HepG2 (cell line): ENCODE measurements at regions not wholly inside any gene's neighbourhood (a gene's known extent, or its start where the extent isn't known, plus 50 kb on each side); places are given as distances from the start of the nearest gene placed in this dataset.

Source experiments
- ATAC-seq: fragments of 200-7000 bp; cut with Tn5 transposase; 3 replicates; pipeline ENCODE4 v1.9.1; 2020; ENCODE audit warnings: mild to moderate bottlenecking, moderate library complexity
- BruUV-seq: library from RNA; stranded (reverse); fragments of 400-500 nt; replicated peaks from 2 replicates; lab custom pipeline; 2021; lab: Mats Ljungman, UMichigan
- CTCF ChIA-PET: fragments of 300-600 bp; formaldehyde crosslinking; extraction: SDS; loops from one replicate; lab custom pipeline; 2021; ENCODE audit warnings: low total read pairs, inconsistent platforms, low intra/inter-chr PET ratio; lab: Yijun Ruan, JAX
- POLR2A ChIA-PET: fragments of 350-600 bp; sonication (Branson Sonifier 250); formaldehyde crosslinking; loops from one replicate; lab custom pipeline; 2020; ENCODE audit warnings: antibody characterized with exemption, inconsistent platforms; lab: Yijun Ruan, JAX
- DNase-seq: peaks from one replicate; pipeline ENCODE4 v3.0.0-alpha.2; 2015; ENCODE audit warnings: low spot score
- FAIRE-seq: peaks from 3 replicates; lab custom pipeline; 2011; peaks lifted over from hg19 to GRCh38; lab: Jason Lieb, UNC
- H2AFZ ChIP-seq: one replicate; pipeline ENCODE4 v1.6.1; 2011; ENCODE audit warnings: low read length, inconsistent platforms
- H3K27ac ChIP-seq: fragments of 300-600 bp; 3 replicates; pipeline ENCODE4 v1.8.0; 2011; ENCODE audit warnings: mixed run types, mild to moderate bottlenecking, mixed read lengths, low read length, inconsistent platforms; ENCODE audit not compliant: insufficient read depth; ENCODE audit errors: extremely low read length
- H3K27me3 ChIP-seq, 2 experiments: fragments of 200-600 bp in 1 of 2; 2 replicates in 1 of 2; 3 replicates in 1 of 2; pipeline versions ENCODE4 v1.6.0 to v1.8.0; 2011; ENCODE audit warnings: low read length in 2 of 2, mild to moderate bottlenecking in 2 of 2, moderate library complexity in 2 of 2, inconsistent platforms in 1 of 2; ENCODE audit not compliant: insufficient read depth in 2 of 2, control insufficient read depth in 1 of 2
- H3K36me3 ChIP-seq, 2 experiments: fragments of 200-600 bp in 1 of 2; replicated peaks in 1 of 2; 2 replicates in 1 of 2; 3 replicates in 1 of 2; pipeline versions ENCODE4 v1.5.1 to v1.8.0; 2011; ENCODE audit warnings: low read length in 2 of 2, inconsistent platforms in 1 of 2; ENCODE audit not compliant: insufficient read depth in 2 of 2, control insufficient read depth in 1 of 2
- H3K4me1 ChIP-seq: 2 replicates; pipeline ENCODE4 v1.5.1; 2012; ENCODE audit warnings: low read length, inconsistent platforms; ENCODE audit not compliant: insufficient read depth
- H3K4me2 ChIP-seq: 2 replicates; pipeline ENCODE4 v1.6.0; 2011; ENCODE audit warnings: low read depth, low read length, inconsistent platforms
- H3K4me3 ChIP-seq, 3 experiments: fragments of 200-600 bp in 1 of 3; sonication (generic), shearing (Covaris generic) in 1 of 3; replicated peaks in 1 of 3; 2 replicates each; pipeline ENCODE4 v1.5.1; 2011 to 2016; ENCODE audit warnings: low read length in 3 of 3, inconsistent platforms in 2 of 3, low read depth in 2 of 3, mild to moderate bottlenecking in 2 of 3, control low read depth in 1 of 3, mixed read lengths in 1 of 3; ENCODE audit not compliant: insufficient read depth in 1 of 3
- H3K79me2 ChIP-seq: one replicate; pipeline ENCODE4 v1.6.1; 2011; ENCODE audit warnings: low read length, inconsistent platforms; ENCODE audit not compliant: insufficient read depth
- H3K9ac ChIP-seq: 2 replicates; pipeline ENCODE4 v1.6.0; 2011; ENCODE audit warnings: mild to moderate bottlenecking, low read depth, low read length, inconsistent platforms; ENCODE audit not compliant: insufficient read depth
- H3K9me3 ChIP-seq: 2 replicates; pipeline ENCODE4 v1.5.1; 2012; ENCODE audit warnings: mild to moderate bottlenecking, low read length
- H4K20me1 ChIP-seq: 2 replicates; pipeline ENCODE4 v1.6.0; 2011; ENCODE audit warnings: inconsistent platforms, mild to moderate bottlenecking, low read length, moderate library complexity; ENCODE audit not compliant: insufficient read depth
- BRCA1 ChIP-seq: sonication (generic); formaldehyde crosslinking; IDR thresholded peaks from 2 replicates; pipeline ENCODE4 v1.4.0; 2020; ENCODE audit warnings: missing genetic modification reagents
- CEBPG ChIP-seq: IDR thresholded peaks from 2 replicates; pipeline ENCODE4 v1.6.1; 2016
- GABPA ChIP-seq, 2 experiments: IDR thresholded peaks; 2 replicates each; pipeline ENCODE4 v1.6.1; 2011 to 2016; ENCODE audit warnings: low read depth in 2 of 2, low read length in 1 of 2, missing biosample characterization in 1 of 2, missing genetic modification characterization in 1 of 2
- GTF2F1 ChIP-seq: fragments of 150-350 bp; IDR thresholded peaks from 2 replicates; pipeline ENCODE4 v1.6.1; 2014; ENCODE audit warnings: low read length
- KLF9 ChIP-seq: IDR thresholded peaks from 2 replicates; pipeline ENCODE4 v1.6.1; 2016; ENCODE audit warnings: low read depth
- MAFF ChIP-seq: IDR thresholded peaks from 2 replicates; pipeline ENCODE4 v1.6.1; 2011; ENCODE audit warnings: low read depth, low read length, improper control_type of control experiment
- NFIB ChIP-seq: sonication (generic); formaldehyde crosslinking; IDR thresholded peaks from 2 replicates; pipeline ENCODE4 v1.9.0; 2021; ENCODE audit warnings: missing genetic modification reagents, mild to moderate bottlenecking, borderline replicate concordance
- PHF5A ChIP-seq: IDR thresholded peaks from one replicate; pipeline ENCODE4 v1.6.1; 2018; ENCODE audit warnings: low read depth, missing genetic modification reagents; ENCODE audit not compliant: unreplicated experiment
- SMARCC2 ChIP-seq: fragments of 450-650 bp; IDR thresholded peaks from 2 replicates; pipeline ENCODE4 v1.6.1; 2017; ENCODE audit warnings: antibody characterized with exemption, mild to moderate bottlenecking
- THYN1 ChIP-seq: sonication (generic); formaldehyde crosslinking; IDR thresholded peaks from 2 replicates; pipeline ENCODE4 v1.8.1; 2023; ENCODE audit warnings: low read depth, mild to moderate bottlenecking, moderate library complexity, missing genetic modification reagents, borderline replicate concordance
- YEATS4 ChIP-seq: sonication (generic); formaldehyde crosslinking; IDR thresholded peaks from 2 replicates; pipeline ENCODE4 v1.4.0; 2020; ENCODE audit warnings: missing genetic modification reagents, borderline replicate concordance
- ZNF883 ChIP-seq: sonication (generic); formaldehyde crosslinking; IDR thresholded peaks from 2 replicates; pipeline ENCODE4 v1.5.1; 2020; ENCODE audit warnings: mild to moderate bottlenecking, missing genetic modification reagents; ENCODE audit errors: not compliant biosample characterization
- WGBS: methylation state at CpG from one replicate; pipeline ENCODE4 v1.1.6; 2017; ENCODE audit warnings: low lambda C conversion rate; 5-methylcytosine and 5-hydroxymethylcytosine counted together
- in situ Hi-C: cut with HindIII; loops from 2 replicates; pipeline ENCODE4 v1.10.0; 2017; ENCODE audit warnings: low pct_unique_long_range_greater_than_20kb; ENCODE audit not compliant: extremely low pct_ligation_motif_present
- intact Hi-C: fragments of 100-400 bp; cut with micrococcal nuclease; formaldehyde crosslinking; loops from one replicate; pipeline ENCODE4 v1.10.0; 2022; ENCODE audit not compliant: unreplicated experiment
- TF ChIP-seq, protein P1 (sequence below): sonication (generic); formaldehyde crosslinking; IDR thresholded peaks from 2 replicates; pipeline ENCODE4 v1.5.0; 2020; ENCODE audit warnings: mild to moderate bottlenecking, low read depth, missing genetic modification reagents, borderline replicate concordance
- TF ChIP-seq, protein P2 (sequence below): sonication (generic); formaldehyde crosslinking; IDR thresholded peaks from 2 replicates; pipeline ENCODE4 v1.4.0; 2020; ENCODE audit warnings: mild to moderate bottlenecking, missing genetic modification reagents
- TF ChIP-seq, protein P3 (sequence below): sonication (generic); formaldehyde crosslinking; IDR thresholded peaks from 2 replicates; pipeline ENCODE4 v1.4.0; 2020; ENCODE audit warnings: mild to moderate bottlenecking, low read depth, missing genetic modification reagents
- TF ChIP-seq, protein P4 (sequence below): sonication (generic); formaldehyde crosslinking; IDR thresholded peaks from 2 replicates; pipeline ENCODE4 v1.8.0; 2022; ENCODE audit warnings: missing genetic modification reagents, mild to moderate bottlenecking, inconsistent platforms, borderline replicate concordance
- TF ChIP-seq, protein P5 (sequence below): sonication (generic); formaldehyde crosslinking; IDR thresholded peaks from 2 replicates; pipeline ENCODE4 v1.5.0; 2020; ENCODE audit warnings: missing genetic modification reagents

DNA sequence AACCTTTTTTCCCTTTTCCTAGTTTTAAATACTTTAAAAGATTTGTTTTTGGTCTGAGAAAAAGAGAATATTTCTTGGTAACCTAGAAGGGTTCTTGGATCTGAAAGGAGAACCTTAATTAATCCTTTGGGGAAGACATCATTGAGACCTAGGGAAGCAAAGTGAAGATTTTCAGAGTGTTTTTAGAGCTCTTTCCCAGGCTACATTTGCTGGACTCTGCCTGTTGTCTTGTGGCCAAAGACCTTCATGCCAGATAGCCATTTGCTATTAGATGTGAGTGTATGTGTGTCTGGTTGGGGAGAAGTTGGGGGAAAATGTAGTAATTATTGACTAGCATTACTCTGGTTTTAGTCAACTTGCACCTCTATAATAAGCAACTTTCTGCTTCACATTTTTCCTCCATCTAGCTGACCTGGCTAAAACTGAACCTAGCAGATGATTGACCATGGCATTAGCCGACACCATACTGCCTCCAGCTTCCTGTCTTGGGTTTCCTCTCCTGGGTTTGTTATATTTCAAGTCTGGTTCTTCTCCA lies 239.1 kb downstream of the USP25 start:
- intact Hi-C loops = no loop called here
- H3K4me2 ChIP-seq = no peak overlapping the region
- no peaks in the 10 kb centered on the region for H3K4me1 ChIP-seq
- DNase-seq = no peak
- H3K27ac ChIP-seq = no peak overlapping the region
- no TSS peak for BruUV-seq
- FAIRE-seq = no peak
- no peaks in the 10 kb centered on the region for H4K20me1 ChIP-seq
- TF ChIP-seq, protein P1, sequence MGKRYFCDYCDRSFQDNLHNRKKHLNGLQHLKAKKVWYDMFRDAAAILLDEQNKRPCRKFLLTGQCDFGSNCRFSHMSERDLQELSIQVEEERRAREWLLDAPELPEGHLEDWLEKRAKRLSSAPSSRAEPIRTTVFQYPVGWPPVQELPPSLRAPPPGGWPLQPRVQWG (CRISPR knock-in tag) = no peak
- TF ChIP-seq CEBPG (CRISPR knock-in tag) = no peak
- no peak for TF ChIP-seq BRCA1
- TF ChIP-seq, protein P2, sequence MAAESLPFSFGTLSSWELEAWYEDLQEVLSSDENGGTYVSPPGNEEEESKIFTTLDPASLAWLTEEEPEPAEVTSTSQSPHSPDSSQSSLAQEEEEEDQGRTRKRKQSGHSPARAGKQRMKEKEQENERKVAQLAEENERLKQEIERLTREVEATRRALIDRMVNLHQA = no peak
- no peak for TF ChIP-seq NFIB
- no peak for TF ChIP-seq MAFF
- TF ChIP-seq, protein P3, sequence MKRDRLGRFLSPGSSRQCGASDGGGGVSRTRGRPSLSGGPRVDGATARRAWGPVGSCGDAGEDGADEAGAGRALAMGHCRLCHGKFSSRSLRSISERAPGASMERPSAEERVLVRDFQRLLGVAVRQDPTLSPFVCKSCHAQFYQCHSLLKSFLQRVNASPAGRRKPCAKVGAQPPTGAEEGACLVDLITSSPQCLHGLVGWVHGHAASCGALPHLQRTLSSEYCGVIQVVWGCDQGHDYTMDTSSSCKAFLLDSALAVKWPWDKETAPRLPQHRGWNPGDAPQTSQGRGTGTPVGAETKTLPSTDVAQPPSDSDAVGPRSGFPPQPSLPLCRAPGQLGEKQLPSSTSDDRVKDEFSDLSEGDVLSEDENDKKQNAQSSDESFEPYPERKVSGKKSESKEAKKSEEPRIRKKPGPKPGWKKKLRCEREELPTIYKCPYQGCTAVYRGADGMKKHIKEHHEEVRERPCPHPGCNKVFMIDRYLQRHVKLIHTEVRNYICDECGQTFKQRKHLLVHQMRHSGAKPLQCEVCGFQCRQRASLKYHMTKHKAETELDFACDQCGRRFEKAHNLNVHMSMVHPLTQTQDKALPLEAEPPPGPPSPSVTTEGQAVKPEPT (CRISPR knock-in tag) = no peak
- no peak for TF ChIP-seq YEATS4 (CRISPR knock-in tag)
- TF ChIP-seq GTF2F1 = no peak
- TF ChIP-seq KLF9 (CRISPR knock-in tag) = no peak
- TF ChIP-seq GABPA (IDR thresholded peaks at IDR 0.05; ENCODE audit: low read depth, low read length) = no peak
- no peak for TF ChIP-seq GABPA (CRISPR knock-in tag; IDR thresholded peaks at IDR 0.05; ENCODE audit: low read depth)
- TF ChIP-seq, protein P4, sequence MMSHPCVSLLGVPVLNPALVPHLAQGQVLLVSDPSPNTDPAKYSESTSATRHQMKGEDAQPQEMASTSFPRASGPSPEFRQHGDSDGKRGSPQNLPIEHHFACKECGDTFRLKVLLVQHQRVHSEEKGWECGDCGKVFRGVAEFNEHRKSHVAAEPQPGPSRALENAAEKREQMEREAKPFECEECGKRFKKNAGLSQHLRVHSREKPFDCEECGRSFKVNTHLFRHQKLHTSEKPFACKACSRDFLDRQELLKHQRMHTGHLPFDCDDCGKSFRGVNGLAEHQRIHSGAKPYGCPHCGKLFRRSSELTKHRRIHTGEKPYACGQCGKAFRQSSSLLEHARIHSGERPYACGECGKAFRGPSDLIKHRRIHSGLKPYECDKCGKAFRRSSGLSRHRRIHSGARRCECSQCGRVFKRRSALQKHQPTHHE (CRISPR knock-in tag) = no peak
- no peak for TF ChIP-seq SMARCC2
- TF ChIP-seq THYN1 = no peak
- TF ChIP-seq, protein P5, sequence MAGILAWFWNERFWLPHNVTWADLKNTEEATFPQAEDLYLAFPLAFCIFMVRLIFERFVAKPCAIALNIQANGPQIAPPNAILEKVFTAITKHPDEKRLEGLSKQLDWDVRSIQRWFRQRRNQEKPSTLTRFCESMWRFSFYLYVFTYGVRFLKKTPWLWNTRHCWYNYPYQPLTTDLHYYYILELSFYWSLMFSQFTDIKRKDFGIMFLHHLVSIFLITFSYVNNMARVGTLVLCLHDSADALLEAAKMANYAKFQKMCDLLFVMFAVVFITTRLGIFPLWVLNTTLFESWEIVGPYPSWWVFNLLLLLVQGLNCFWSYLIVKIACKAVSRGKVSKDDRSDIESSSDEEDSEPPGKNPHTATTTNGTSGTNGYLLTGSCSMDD (CRISPR knock-in tag) = no peak
- no peak for TF ChIP-seq ZNF883 (CRISPR knock-in tag)
- TF ChIP-seq PHF5A (CRISPR knock-in tag) = no peak
- WGBS = 47% methylated on average over 1 of the region's 1 CpG
- H3K36me3 ChIP-seq = no peaks in the 10 kb centered on the region
- H3K27me3 ChIP-seq = no peaks in the 10 kb centered on the region; a peak in 1 of 5 replicates
- ChIA-PET POLR2A (no interaction called here), CTCF (no interaction called here)
- ATAC-seq = no peak
- in situ Hi-C loops = no loop called here
- no peaks in the 10 kb centered on the region for H3K9me3 ChIP-seq
- H2AFZ ChIP-seq = no peak overlapping the region
- no peak overlapping the region for H3K4me3 ChIP-seq
- no peaks in the 10 kb centered on the region for H3K79me2 ChIP-seq
- no peak overlapping the region for H3K9ac ChIP-seq
